ENCODE measurements at regions not wholly inside any gene's neighbourhood (a gene's known extent, or its start where the extent isn't known, plus 50 kb on each side); places are given as distances from the start of the nearest gene placed in this dataset.

DNA sequence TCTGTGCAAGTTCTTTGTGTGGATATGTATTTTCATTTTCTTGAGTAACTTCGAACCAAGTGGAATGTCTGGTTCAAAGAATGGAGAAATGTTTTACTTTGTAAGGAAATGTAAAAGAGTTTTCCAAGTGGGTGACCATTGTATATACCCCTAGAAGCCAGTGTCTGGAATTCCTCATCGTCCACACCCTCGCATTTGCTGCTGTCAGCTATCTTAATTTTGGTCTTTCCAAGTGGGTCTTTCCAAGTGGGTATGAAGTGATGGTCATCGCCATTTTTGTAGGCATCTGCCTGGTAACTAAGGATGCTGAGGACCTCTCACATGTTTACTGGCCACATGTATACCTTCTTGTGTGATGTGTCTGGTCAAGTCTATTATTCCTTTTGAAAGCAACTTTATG is 547.5 kb downstream of the TBC1D22A start:
- Mint-ChIP-seq H3K9me3 (ENCODE audit: insufficient read depth) (no peaks in the 10 kb centered on the region), H3K27ac (no peak overlapping the region), H3K4me1 (no peaks in the 10 kb centered on the region), H3K4me3 (no peak overlapping the region), H3K27me3 (peaks cover 7% of the 10 kb centered on the region)
- Histone ChIP-seq H3K9me3 (ENCODE audit: control extremely low read depth in 1 of 3, control insufficient read depth in 2 of 3, insufficient read depth in 1 of 3, low read length in 2 of 3) (peaks cover 0 to 3% (median 0%) of the 10 kb centered on the region in 3 donors), H3K9ac (ENCODE audit: low read length) (no peak overlapping the region), H3K36me3 (replicated peaks in 1 of 2; ENCODE audit: control extremely low read depth in 1 of 2, control insufficient read depth in 1 of 2, extremely low read depth in 1 of 2, insufficient read depth in 2 of 2, low read length in 1 of 2) (no peaks in the 10 kb centered on the region), H3K4me1 (ENCODE audit: control insufficient read depth in 2 of 2, insufficient read depth in 2 of 2, low read length in 2 of 2) (no peaks in the 10 kb centered on the region), H3K79me2 (ENCODE audit: control insufficient read depth, insufficient read depth, low read length) (no peaks in the 10 kb centered on the region), H3K27me3 (replicated peaks in 1 of 4; ENCODE audit: control extremely low read depth in 1 of 4, control insufficient read depth in 3 of 4, insufficient read depth in 4 of 4, low read length in 3 of 4) (no peaks in the 10 kb centered on the region), H3K4me3 (ENCODE audit: control extremely low read depth in 1 of 5, extremely low read depth in 1 of 5, insufficient read depth in 1 of 5, low read depth in 2 of 5, low read length in 4 of 5) (no peak overlapping the region), H4K20me1 (ENCODE audit: control insufficient read depth, insufficient read depth, low read length, poor library complexity, severe bottlenecking) (no peaks in the 10 kb centered on the region), H3K4me2 (replicated peaks; ENCODE audit: low read depth, low read length, poor library complexity, severe bottlenecking) (no peak overlapping the region), H3K27ac (ENCODE audit: low read length in 2 of 2) (no peak overlapping the region), H2AFZ (ENCODE audit: insufficient read depth, low read depth, low read length, poor library complexity, severe bottlenecking) (no peak overlapping the region)
- 100% methylated on average over 3 of the region's 4 CpGs for WGBS (ENCODE audit: insufficient coverage)
- ATAC-seq (ENCODE audit: low read depth), result no peak
- TF ChIP-seq, protein P1, sequence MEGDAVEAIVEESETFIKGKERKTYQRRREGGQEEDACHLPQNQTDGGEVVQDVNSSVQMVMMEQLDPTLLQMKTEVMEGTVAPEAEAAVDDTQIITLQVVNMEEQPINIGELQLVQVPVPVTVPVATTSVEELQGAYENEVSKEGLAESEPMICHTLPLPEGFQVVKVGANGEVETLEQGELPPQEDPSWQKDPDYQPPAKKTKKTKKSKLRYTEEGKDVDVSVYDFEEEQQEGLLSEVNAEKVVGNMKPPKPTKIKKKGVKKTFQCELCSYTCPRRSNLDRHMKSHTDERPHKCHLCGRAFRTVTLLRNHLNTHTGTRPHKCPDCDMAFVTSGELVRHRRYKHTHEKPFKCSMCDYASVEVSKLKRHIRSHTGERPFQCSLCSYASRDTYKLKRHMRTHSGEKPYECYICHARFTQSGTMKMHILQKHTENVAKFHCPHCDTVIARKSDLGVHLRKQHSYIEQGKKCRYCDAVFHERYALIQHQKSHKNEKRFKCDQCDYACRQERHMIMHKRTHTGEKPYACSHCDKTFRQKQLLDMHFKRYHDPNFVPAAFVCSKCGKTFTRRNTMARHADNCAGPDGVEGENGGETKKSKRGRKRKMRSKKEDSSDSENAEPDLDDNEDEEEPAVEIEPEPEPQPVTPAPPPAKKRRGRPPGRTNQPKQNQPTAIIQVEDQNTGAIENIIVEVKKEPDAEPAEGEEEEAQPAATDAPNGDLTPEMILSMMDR (IDR thresholded peaks at IDR 0.05), result no peak
- TF ChIP-seq EZH2 (IDR thresholded peaks at IDR 0.05; ENCODE audit: borderline replicate concordance, insufficient read depth, low read depth, low read length, poor library complexity, severe bottlenecking), result no peak
- ChIA-PET CTCF (no interaction called here), POLR2A (no interaction called here)
- no peak for DNase-seq
- intact Hi-C loops (cut with micrococcal nuclease), result no loop called here

DNA sequence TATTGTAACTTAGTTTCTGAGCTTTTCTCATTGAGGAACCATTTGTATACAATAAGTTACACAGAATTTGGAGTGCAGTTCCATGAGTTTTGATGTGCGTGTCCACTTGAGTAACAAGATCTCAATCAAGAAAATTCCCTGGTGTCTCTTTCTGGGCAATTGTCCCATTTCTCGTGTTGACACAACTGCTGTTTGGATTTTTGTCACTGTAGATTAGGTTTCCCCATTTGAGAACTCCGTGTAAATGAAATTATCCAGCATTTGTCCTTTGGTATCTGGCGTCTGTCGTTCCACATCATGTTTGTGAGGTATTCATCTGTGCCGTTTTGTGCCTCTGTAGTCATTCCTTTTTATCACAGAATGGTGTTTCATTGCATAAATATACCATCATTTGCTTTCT is 547.0 kb downstream of the TBC1D22A start:
- Histone ChIP-seq H4K20me1 (ENCODE audit: control insufficient read depth, insufficient read depth, low read length, poor library complexity, severe bottlenecking) (no peaks in the 10 kb centered on the region), H3K27me3 (replicated peaks in 1 of 4; ENCODE audit: control extremely low read depth in 1 of 4, control insufficient read depth in 3 of 4, insufficient read depth in 4 of 4, low read length in 3 of 4) (no peaks in the 10 kb centered on the region), H3K9ac (ENCODE audit: low read length) (no peak overlapping the region), H3K4me3 (ENCODE audit: control extremely low read depth in 1 of 5, extremely low read depth in 1 of 5, insufficient read depth in 1 of 5, low read depth in 2 of 5, low read length in 4 of 5) (no peak overlapping the region), H2AFZ (ENCODE audit: insufficient read depth, low read depth, low read length, poor library complexity, severe bottlenecking) (no peak overlapping the region), H3K36me3 (replicated peaks in 1 of 2; ENCODE audit: control extremely low read depth in 1 of 2, control insufficient read depth in 1 of 2, extremely low read depth in 1 of 2, insufficient read depth in 2 of 2, low read length in 1 of 2) (no peaks in the 10 kb centered on the region), H3K9me3 (ENCODE audit: control extremely low read depth in 1 of 3, control insufficient read depth in 2 of 3, insufficient read depth in 1 of 3, low read length in 2 of 3) (peaks cover 0 to 3% (median 0%) of the 10 kb centered on the region in 3 donors), H3K4me1 (ENCODE audit: control insufficient read depth in 2 of 2, insufficient read depth in 2 of 2, low read length in 2 of 2) (no peaks in the 10 kb centered on the region), H3K27ac (ENCODE audit: low read length in 2 of 2) (no peak overlapping the region), H3K79me2 (ENCODE audit: control insufficient read depth, insufficient read depth, low read length) (no peaks in the 10 kb centered on the region), H3K4me2 (replicated peaks; ENCODE audit: low read depth, low read length, poor library complexity, severe bottlenecking) (no peak overlapping the region)
- 76% methylated on average over 3 of the region's 6 CpGs for WGBS (ENCODE audit: insufficient coverage)
- no peak overlapping the region for H3K27ac Mint-ChIP-seq
- intact Hi-C loops (cut with micrococcal nuclease), result no loop called here
- ATAC-seq (ENCODE audit: low read depth), result no peak
- ChIA-PET CTCF (no interaction called here), POLR2A (no interaction called here)
- no peaks in the 10 kb centered on the region for H3K9me3 Mint-ChIP-seq (ENCODE audit: insufficient read depth)
- peaks cover 7% of the 10 kb centered on the region for H3K27me3 Mint-ChIP-seq
- no peaks in the 10 kb centered on the region for H3K4me1 Mint-ChIP-seq
- TF ChIP-seq, protein P1 (IDR thresholded peaks at IDR 0.05), result no peak
- TF ChIP-seq EZH2 (IDR thresholded peaks at IDR 0.05; ENCODE audit: borderline replicate concordance, insufficient read depth, low read depth, low read length, poor library complexity, severe bottlenecking), result no peak
- H3K4me3 Mint-ChIP-seq, result no peak overlapping the region
- DNase-seq, result no peak
